ENCODE measurements at regions not wholly inside any gene's neighbourhood (a gene's known extent, or its start where the extent isn't known, plus 50 kb on each side); places are given as distances from the start of the nearest gene placed in this dataset.

DNA sequence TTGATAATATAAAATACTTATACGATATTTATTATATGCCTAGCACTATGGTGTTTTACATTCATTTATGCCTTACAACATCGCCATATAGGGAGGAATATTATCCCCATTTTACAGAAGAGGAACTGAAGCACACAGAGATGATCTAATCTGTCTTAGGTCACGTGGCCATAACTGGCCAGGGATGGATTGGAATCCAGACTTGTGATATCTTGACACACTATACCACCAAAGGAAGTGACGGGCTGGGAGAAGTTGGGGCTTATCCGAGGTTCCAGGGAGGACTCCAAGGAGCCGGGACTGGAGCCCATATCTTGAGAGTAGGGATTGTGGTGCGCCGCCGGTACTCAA lies 129.8 kb downstream of the TMEM174 start:
- no peak for TF ChIP-seq CTCF (IDR thresholded peaks at IDR 0.05)
- TF ChIP-seq POLR2A (IDR thresholded peaks at IDR 0.05) = no peak
